DOHH2 (cell line): ENCODE measurements at regions not wholly inside any gene's neighbourhood (a gene's known extent, or its start where the extent isn't known, plus 50 kb on each side); places are given as distances from the start of the nearest gene placed in this dataset.

Experiments used
- EZH2phosphoT487 ChIP-seq: fragments of 200-600 bp; sonication (generic); IDR thresholded peaks from 2 replicates; pipeline ENCODE4 v1.6.1; 2017; ENCODE audit warnings: borderline replicate concordance, mild to moderate bottlenecking, antibody characterized with exemption, low read length, moderate library complexity, mixed read lengths
- TF ChIP-seq, protein P1 (sequence below): fragments of 200-600 bp; sonication (generic); IDR thresholded peaks from one replicate; pipeline ENCODE4 v1.5.1; 2014; ENCODE audit warnings: antibody characterized with exemption, mild to moderate bottlenecking, low read depth, low read length; ENCODE audit not compliant: poor library complexity, severe bottlenecking

DNA sequence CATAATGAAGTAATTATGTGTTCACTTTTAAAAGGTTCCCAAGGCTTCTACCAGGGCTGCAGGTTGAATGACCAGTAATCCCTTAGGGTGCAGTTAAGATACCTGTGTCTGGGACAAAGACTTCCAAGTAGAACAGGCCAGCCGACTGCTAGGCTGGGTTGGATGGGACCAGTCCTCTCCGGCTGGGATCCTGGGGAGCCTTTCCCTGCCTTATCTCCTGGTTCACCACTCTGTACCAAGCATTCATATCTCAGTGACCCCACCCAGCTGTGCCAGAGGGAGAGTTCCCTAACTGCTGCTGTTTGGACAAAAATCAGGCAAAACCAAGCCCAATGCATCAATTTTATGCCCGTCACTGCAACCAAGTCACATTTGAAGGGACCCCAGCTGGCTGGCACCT, 116.2 kb upstream of the ATP1A1 start:
- TF ChIP-seq, protein P1, sequence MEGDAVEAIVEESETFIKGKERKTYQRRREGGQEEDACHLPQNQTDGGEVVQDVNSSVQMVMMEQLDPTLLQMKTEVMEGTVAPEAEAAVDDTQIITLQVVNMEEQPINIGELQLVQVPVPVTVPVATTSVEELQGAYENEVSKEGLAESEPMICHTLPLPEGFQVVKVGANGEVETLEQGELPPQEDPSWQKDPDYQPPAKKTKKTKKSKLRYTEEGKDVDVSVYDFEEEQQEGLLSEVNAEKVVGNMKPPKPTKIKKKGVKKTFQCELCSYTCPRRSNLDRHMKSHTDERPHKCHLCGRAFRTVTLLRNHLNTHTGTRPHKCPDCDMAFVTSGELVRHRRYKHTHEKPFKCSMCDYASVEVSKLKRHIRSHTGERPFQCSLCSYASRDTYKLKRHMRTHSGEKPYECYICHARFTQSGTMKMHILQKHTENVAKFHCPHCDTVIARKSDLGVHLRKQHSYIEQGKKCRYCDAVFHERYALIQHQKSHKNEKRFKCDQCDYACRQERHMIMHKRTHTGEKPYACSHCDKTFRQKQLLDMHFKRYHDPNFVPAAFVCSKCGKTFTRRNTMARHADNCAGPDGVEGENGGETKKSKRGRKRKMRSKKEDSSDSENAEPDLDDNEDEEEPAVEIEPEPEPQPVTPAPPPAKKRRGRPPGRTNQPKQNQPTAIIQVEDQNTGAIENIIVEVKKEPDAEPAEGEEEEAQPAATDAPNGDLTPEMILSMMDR: no peak
- no peak for TF ChIP-seq EZH2phosphoT487
